ENCODE measurements at regions not wholly inside any gene's neighbourhood (a gene's known extent, or its start where the extent isn't known, plus 50 kb on each side); places are given as distances from the start of the nearest gene placed in this dataset.

DNA sequence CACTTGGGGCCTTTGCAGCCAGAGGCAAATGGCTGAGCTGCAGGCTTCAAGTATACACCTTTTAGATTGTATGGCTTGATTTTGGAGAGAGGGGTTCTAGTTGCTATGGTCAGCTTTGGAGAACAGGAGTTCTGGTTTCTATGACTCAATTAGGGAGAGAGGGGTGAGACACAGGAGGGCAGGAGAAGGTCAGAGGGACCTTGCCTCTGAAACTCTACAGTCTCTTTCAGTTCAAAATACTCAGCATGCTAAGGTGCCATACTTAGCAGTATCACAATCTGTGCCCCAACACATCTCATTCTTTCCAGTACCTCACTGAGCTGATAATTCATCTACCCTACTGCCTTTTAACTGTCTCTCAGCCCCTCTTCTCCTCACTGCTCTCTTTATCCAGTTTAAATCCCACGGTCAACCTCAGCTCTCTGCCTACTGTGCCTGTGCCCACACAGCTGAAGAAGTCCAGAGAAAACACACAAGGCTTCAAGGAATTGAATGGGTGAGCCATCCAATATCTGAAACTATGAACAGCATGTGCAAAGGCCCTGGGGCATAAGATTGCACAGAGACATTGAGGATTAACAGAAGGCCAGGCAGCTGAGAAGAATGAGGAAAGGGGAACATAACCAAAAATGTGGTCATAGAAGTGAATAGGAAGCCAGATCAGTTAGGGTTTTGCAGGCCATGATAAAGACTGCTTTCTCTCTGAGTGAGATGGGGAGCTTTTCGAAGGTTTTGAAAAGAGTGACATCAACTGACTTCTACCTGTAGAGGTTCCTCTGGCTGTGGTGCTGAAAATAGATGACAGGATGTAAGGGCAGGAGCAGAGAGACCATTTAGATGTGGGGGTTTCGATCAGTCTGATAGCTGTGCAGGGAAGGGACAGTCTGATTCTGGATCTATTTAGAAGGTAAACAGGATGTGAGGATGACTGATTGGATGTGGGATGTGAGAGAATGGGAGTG is 54.5 kb upstream of the C3orf80 start:
- TF ChIP-seq ZNF274 (IDR thresholded peaks at IDR 0.05; ENCODE audit: low read depth, low read length) (no peak), SUZ12 (IDR thresholded peaks at IDR 0.05; ENCODE audit: extremely low read depth, insufficient read depth, insufficient read length) (no peak), YY1 (IDR thresholded peaks at IDR 0.05; ENCODE audit: insufficient read depth, insufficient read length) (no peak)

Data from NT2/D1 (cell line).